ENCODE measurements at regions not wholly inside any gene's neighbourhood (a gene's known extent, or its start where the extent isn't known, plus 50 kb on each side); places are given as distances from the start of the nearest gene placed in this dataset.

DNA sequence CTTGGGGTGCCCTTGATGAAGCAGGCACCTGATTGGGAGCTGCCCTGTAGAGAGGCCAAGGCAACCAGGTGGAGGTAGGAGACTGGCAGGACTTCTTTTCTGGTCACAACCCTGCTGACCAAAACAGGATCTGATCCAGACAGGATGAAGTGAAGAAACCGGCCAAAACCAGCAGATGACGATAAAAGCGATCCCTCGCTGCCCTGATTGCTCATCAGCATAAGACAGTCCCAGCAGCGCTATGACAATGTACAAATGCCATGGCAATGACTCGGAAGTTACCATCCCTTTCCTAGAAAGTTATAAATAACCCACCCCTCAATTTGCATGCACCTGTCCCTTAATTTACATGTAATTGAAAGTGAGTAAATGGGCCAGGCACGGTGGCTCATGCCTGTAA, 88.4 kb upstream of the PDE10A start:
- TF ChIP-seq CTCF (IDR thresholded peaks at IDR 0.05; ENCODE audit: low read length), result no peak
- TF ChIP-seq EZH2 (optimal IDR thresholded peaks at IDR 0.05; ENCODE audit: low read depth, low read length), result no peak

All from MM.1S (cell line).